Esophagus muscularis mucosa (tissue), 4 donors: ENCODE measurements at regions not wholly inside any gene's neighbourhood (a gene's known extent, or its start where the extent isn't known, plus 50 kb on each side); places are given as distances from the start of the nearest gene placed in this dataset.
"Not testable (repeated sequence)": the region's sequence is repeated elsewhere in the genome, so short reads cannot be mapped to it uniquely, and the experiment has no call there.

Experiments
- DNase-seq: peaks from one replicate; pipeline ENCODE4 v3.0.0-alpha.2; 2017; ENCODE audit errors: extremely low spot score
- H3K27ac ChIP-seq, 4 donors: fragments of 200-600 bp; sonication (generic); replicated peaks in 1 of 4; 1 replicate in 3 of 4; 2 replicates in 1 of 4; pipeline ENCODE4 v1.5.1; 2016 to 2019; ENCODE audit warnings: mild to moderate bottlenecking in 1 of 4
- H3K27me3 ChIP-seq, 4 donors: fragments of 200-600 bp; sonication (generic); one replicate each; pipeline versions ENCODE4 v1.5.1 to v1.6.0; 2016 to 2019
- H3K36me3 ChIP-seq, 4 donors: fragments of 200-600 bp; sonication (generic); one replicate each; pipeline ENCODE4 v1.5.1; 2016 to 2019
- H3K4me1 ChIP-seq, 4 donors: fragments of 200-600 bp; sonication (generic); one replicate each; pipeline ENCODE4 v1.5.1; 2016 to 2019
- H3K4me3 ChIP-seq, 4 donors: fragments of 200-600 bp; sonication (generic); 1 replicate in 2 of 4; 2 replicates in 2 of 4; pipeline ENCODE4 v1.5.1; 2016 to 2019; ENCODE audit warnings: mild to moderate bottlenecking in 4 of 4, moderate library complexity in 1 of 4
- H3K9me3 ChIP-seq, 4 donors: fragments of 200-600 bp; sonication (generic); 1 replicate in 3 of 4; 2 replicates in 1 of 4; pipeline ENCODE4 v1.5.1; 2016 to 2019
- CTCF ChIP-seq, 3 experiments: fragments of 200-600 bp in 2 of 3; fragments of 450-650 bp in 1 of 3; sonication (generic) in 2 of 3; IDR thresholded peaks; one replicate each; pipeline ENCODE4 v1.5.1; 2017 to 2019; ENCODE audit warnings: antibody characterized with exemption in 3 of 3, mild to moderate bottlenecking in 2 of 3, moderate library complexity in 1 of 3
- EP300 ChIP-seq: sonication (generic); formaldehyde crosslinking; IDR thresholded peaks from one replicate; pipeline ENCODE4 v1.6.1; 2017; ENCODE audit warnings: antibody characterized with exemption
- POLR2A ChIP-seq: fragments of 450-650 bp; IDR thresholded peaks from one replicate; pipeline ENCODE4 v1.6.1; 2017; ENCODE audit warnings: antibody characterized with exemption, moderate library complexity, mild to moderate bottlenecking, low read depth
- POLR2AphosphoS5 ChIP-seq, 2 donors: sonication (generic); formaldehyde crosslinking; IDR thresholded peaks; one replicate each; pipeline ENCODE4 v1.6.1; 2017; ENCODE audit warnings: antibody characterized with exemption in 2 of 2
- whole genome bisulfite sequencing: methylation state at CpG from one replicate; pipeline ENCODE4 v1.1.5; 2018; 5-methylcytosine and 5-hydroxymethylcytosine counted together
- intact Hi-C: fragments of 100-400 bp; cut with DNase I; formaldehyde crosslinking; loops from one replicate; pipeline ENCODE4 v1.15.1; 2023

- Histone ChIP-seq H3K27me3 (no peaks in the 10 kb centered on the region), H3K36me3 (no peaks in the 10 kb centered on the region), H3K4me3 (no peak overlapping the region), H3K9me3 (no peaks in the 10 kb centered on the region), H3K27ac (no peak overlapping the region), H3K4me1 (peaks cover 0 to 8% (median 2%) of the 10 kb centered on the region in 4 donors)
- WGBS: 87% methylated on average over 7 of the region's 7 CpGs
- TF ChIP-seq POLR2A (no peak), EP300 (no peak), CTCF (IDR thresholded peaks at IDR 0.05) (no peak), POLR2AphosphoS5 (IDR thresholded peaks at IDR 0.05) (no peak)
- DNase-seq: no peak
- intact Hi-C loops: no loop called here
Observed at GRCh38 chr12:47359310-47360092, 279.7 kb upstream of the AMIGO2 start.

GRCh38 chr12:47357006-47357405 lies 277.2 kb upstream of the AMIGO2 start:
- 93% methylated on average over 8 of the region's 8 CpGs for WGBS
- H3K27ac ChIP-seq, H3K4me1 ChIP-seq, DNase-seq, H3K36me3 ChIP-seq, H3K4me3 ChIP-seq, intact Hi-C loops, H3K9me3 ChIP-seq, H3K27me3 ChIP-seq: not testable (repeated sequence)

- no peak for TF ChIP-seq EP300
- TF ChIP-seq POLR2AphosphoS5 (IDR thresholded peaks at IDR 0.05): no peak
- TF ChIP-seq CTCF (IDR thresholded peaks at IDR 0.05): no peak
- TF ChIP-seq POLR2A: no peak
- Histone ChIP-seq H3K27ac (no peak overlapping the region), H3K27me3 (no peaks in the 10 kb centered on the region), H3K4me1 (peaks cover 0 to 5% (median 0%) of the 10 kb centered on the region in 4 donors), H3K4me3 (no peak overlapping the region), H3K36me3 (no peaks in the 10 kb centered on the region), H3K9me3 (no peaks in the 10 kb centered on the region)
- DNase-seq: no peak
- intact Hi-C loops: no loop called here
- 70% methylated on average over 3 of the region's 3 CpGs for WGBS
Observed at GRCh38 chr12:47356129-47356700, 276.5 kb upstream of the AMIGO2 start.

- Histone ChIP-seq H3K4me3 (no peak overlapping the region), H3K9me3 (no peaks in the 10 kb centered on the region), H3K4me1 (no peaks in the 10 kb centered on the region), H3K27ac (no peak overlapping the region), H3K36me3 (no peaks in the 10 kb centered on the region), H3K27me3 (no peaks in the 10 kb centered on the region)
- TF ChIP-seq EP300: no peak
- no peak for TF ChIP-seq POLR2A
- DNase-seq: no peak
- intact Hi-C loops: no loop called here
- 81% methylated on average over 6 of the region's 6 CpGs for WGBS
Observed at GRCh38 chr12:47353508-47353907, 273.7 kb upstream of the AMIGO2 start.

- Histone ChIP-seq H3K4me1 (no peaks in the 10 kb centered on the region), H3K9me3 (no peaks in the 10 kb centered on the region), H3K4me3 (no peak overlapping the region), H3K27ac (no peak overlapping the region), H3K27me3 (no peaks in the 10 kb centered on the region), H3K36me3 (no peaks in the 10 kb centered on the region)
- 90% methylated on average over 2 of the region's 2 CpGs for WGBS
- intact Hi-C loops: no loop called here
- DNase-seq: no peak
- TF ChIP-seq POLR2AphosphoS5 (IDR thresholded peaks at IDR 0.05): no peak
- no peak for TF ChIP-seq EP300
- no peak for TF ChIP-seq CTCF (IDR thresholded peaks at IDR 0.05)
- TF ChIP-seq POLR2A: no peak
Observed at GRCh38 chr12:47352067-47352466, 272.3 kb upstream of the AMIGO2 start.
